HG03064 (cell line): ENCODE measurements at regions not wholly inside any gene's neighbourhood (a gene's known extent, or its start where the extent isn't known, plus 50 kb on each side); places are given as distances from the start of the nearest gene placed in this dataset.
"Not testable (repeated sequence)": the region's sequence is repeated elsewhere in the genome, so short reads cannot be mapped to it uniquely, and the experiment has no call there.

Experiments
- ATAC-seq: cut with Tn5 transposase; IDR thresholded peaks from one replicate; pipeline ENCODE4 v1.9.1; 2021; ENCODE audit warnings: low read depth; ENCODE audit not compliant: unreplicated experiment

DNA sequence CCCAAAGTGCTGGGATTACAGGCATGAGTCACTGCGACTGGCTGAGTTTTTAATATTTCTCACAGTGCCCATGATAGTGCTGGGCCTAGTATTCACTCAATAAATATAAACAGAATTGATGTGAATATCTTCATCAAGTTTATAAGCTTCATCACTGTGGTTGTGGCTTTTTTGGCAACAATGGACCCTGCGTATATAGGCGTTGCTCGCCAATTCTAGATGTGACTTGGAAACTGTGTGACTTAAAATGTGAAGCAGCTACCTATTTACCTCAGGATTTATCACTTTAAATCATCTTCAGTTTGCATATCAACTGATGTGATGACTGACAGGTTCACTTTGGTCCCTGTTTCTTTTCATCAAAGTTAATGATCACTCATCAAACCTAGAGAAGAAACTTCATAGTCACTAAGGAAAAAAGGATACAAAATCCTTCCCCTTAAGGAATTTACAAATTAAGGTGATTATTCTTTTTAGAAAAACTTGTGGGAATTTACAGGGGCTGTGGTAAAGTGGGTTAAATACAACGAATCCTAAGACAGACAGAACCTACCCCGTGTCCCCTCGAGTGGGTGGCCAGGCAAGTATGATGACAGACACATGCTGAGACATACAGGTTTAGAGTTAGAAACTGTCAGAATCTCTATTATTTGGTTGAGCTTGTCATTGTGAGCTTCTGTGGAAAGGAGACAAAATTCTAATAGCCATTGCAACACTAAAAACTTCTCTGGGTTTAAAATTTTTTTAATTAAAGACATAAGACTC, 101.3 kb downstream of the AKAP11 start:
- ATAC-seq: no peak

DNA sequence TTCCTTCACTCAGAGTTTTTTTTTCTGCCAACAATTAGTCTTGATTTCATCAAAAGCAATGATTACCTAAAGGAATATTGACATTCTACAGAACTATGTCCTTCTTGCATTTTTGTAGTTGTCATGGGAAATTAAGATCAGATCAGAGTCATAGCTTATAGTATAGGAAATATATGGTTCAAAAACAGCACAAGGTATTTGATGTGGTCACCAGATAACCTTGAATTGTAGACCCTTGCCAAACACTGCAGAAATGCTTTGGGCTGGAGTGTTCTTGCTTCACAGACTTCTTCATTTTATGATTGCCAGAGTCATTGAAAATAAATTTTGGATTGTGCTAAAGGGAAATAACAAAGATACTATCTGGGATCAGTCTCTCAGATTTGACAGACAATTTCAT, 103.7 kb downstream of the AKAP11 start:
- no peak for ATAC-seq

DNA sequence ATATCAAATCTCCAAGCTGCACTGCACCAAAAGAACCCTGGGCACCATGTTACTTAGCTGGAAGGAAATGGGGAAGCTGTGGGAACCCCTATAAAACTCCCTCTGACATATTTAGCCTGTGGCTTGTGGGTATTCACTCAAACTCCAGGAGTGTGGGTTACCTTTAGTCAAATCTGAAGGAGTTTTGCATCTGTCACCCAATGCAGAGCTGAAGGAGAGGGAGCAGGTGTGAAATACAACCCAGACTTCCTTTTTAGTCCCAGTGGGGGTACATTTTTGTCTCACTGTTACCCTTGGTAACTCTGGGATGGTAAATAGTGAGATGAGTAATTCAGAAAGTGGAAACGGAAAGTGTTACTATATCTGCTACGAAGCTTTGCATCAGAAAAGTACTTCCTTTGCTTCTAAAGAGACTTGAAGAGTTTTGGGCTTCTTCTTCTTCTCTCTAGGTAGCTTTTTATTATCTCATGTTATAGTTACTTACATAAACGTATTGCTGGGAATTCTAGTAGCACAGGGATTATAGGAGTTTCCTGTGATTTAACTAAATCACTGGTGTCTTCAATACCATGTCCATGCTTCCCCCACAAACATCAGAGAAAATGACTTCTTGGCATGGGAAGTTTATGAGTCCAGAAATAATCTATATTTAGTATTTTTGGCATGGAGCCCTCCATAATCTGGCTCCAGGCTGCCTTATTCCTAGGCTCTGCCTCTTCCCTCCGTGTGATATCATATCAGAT, 105.9 kb downstream of the AKAP11 start:
- peak; percentile 78 for ATAC-seq

DNA sequence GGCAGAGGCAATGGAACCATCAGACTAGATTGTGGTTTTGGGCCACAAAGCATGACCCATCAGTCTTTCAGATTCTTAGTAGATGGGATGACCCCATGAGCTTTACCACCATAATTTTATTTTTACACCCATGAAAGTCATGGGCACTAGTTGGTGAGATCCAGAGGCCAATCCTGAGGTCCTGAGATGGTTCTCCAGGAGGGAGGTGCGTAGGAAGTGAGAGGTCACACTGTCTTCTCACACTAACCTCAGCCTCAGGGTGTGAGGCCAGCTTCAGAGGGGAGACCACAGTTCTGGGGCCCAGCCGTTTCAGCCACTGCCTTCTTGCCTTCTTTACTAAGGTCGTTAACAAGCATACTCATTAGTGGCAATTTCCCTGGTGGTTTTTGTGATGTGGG, 106.4 kb downstream of the AKAP11 start:
- no peak for ATAC-seq

DNA sequence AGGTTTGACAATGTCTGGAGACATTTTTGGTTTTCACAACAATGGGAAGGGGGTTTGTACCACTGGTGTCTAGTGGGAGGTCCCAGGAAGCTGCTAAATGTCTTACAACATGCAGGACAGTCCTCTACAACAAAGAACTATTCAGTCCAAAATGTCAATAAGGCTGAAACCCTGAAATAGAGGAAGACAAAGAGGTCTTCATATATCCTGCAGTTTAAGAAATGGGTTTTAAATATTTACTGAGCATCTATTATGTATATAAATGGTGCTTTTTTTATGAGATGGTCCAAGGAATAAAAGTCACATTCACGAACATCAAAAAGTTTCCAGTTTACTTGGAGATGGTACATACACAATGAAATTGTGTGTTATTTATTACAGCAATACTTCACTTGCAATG, 107.3 kb downstream of the AKAP11 start:
- no peak for ATAC-seq

DNA sequence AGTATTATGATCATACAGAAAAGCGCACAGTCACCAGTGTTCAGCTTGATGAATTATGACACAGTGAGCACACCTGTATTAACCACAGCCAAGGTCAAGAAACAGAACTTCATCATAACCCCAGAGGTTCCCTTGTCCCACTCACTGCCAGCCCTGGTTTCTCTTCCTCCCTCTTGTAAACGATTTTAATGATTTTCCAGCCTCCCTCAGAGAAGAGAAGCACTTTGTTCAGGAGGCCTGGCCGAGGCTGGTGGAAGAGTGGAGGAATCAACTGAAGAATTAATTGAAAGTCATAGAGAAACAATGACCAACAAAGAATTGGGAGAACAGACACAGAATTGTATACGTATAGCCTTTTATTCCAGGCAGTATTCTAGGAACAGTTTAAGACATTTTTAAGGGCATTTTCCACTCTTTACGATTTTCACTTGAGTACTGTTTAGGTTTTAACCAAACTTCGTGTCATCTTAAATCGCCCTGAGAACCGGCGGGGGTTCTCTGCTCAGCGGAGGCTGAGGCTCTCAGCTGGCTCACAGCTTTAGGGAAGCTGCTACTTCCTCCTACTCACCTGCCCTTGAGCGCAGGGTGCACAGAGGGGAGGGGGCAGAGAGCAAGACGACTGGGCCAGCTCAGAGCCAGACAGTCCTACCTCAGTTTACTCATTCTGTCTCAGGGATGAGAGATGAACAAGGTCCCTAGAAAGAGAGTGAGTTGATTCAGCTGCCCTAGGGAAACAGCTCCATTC, 108.6 kb downstream of the AKAP11 start:
- peak; percentile 48 for ATAC-seq

DNA sequence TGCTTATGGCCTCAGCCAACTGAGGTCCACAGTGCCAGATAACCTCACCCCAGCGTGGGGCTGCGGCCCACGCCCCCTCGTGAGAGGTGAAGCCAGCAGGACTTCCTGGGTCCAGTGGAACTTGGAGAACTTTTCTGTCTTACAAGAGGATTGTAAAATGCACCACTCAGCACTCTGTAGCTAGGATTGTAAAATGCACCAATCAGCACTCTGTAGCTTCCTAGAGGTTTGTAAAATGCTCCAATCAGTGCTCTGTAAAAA, 109.1 kb downstream of the AKAP11 start:
- ATAC-seq: no peak

DNA sequence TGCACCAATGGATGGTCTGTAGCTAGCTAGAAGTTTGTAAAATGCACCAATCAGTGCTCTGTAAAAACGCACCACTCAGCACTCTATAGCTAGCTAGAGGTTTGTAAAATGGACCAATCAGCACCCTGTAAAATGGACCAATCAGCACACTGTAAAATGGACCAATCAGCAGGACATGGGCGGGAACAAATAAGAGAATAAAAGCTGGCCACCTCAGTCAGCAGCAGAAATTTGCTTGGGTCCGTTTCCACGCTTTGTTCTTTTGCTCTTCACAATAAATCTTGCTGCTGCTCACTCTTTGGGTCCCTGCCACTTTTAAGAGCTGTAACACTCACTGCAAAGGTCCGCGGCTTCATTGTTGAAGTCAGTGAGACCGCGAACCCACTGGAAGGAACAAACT, 109.5 kb downstream of the AKAP11 start:
- not testable (repeated sequence) for ATAC-seq

DNA sequence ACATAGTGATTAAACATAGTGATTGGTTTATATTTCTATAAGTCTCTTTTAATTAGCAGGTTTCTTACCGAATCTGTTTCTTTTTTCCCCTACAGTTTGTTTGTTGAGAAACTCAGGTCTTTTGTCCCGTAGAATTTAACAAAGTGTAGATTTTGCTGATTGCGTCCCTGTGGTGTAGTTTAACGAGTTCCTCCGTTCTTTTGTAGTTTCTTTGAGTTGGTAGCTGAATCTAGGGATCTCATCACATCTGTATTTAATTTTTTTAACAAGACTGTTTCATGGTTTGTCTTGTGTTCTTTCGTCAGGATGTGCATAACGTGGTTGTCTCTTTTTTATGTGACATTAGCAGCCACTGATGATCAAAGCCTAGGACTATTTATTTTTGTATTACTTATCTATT, 111.1 kb downstream of the AKAP11 start:
- no peak for ATAC-seq

DNA sequence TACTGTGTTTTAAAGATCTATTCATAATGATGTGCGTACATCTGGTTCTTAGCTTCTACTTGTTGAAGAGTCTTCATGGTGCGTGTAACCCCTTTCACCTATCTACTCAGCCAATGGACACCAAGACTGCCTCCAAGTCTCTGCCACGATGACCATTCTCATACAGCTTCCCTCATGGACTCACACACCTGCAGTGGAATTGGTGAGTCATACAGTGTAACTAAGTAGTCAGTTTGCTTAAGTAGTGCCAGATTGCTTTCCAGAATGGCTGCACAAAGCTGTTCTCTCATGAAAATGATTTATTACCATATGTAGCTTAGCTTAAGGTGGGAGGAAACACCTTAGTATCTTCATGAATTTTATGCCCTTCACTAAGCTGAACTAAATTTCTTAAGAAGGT, 112.3 kb downstream of the AKAP11 start:
- ATAC-seq: no peak

DNA sequence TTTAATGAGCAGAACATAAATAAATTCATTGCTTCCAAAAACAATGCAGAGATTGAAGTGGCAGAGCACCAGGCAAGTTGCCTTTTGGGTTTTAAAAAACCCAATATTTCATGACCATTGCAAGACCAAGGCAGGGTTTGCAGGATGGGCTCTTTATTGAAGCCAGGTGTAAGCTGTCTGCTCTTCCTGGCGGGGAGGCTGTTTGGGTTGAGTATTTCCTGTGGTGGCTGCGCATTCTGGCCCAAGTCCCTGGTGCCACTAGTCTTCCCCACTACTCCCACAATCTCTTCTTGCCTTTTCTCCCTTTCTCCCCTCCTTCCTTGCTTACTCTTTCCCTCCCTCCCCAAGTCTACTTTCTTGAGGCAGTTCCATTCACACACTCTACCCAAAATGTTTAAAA, 116.4 kb downstream of the AKAP11 start:
- no peak for ATAC-seq

DNA sequence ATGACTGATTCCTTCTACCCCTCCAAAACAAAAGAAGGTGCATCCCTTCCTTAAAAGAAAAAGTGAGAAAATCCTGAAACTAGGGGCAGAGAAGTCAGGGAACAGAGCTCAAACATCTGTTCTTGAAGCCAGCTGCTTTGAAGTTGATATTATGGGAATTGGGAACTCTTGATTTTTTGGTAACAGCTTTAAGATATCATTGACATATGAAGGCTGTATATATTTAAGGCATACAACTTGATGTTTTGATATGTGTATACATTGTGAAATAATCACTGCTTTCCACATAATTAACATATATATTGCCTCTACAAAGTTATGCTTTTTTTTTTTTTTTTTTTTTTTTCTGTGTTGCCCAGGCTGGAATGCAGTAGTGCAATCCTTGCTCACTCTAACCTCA, 117.1 kb downstream of the AKAP11 start:
- ATAC-seq: no peak

DNA sequence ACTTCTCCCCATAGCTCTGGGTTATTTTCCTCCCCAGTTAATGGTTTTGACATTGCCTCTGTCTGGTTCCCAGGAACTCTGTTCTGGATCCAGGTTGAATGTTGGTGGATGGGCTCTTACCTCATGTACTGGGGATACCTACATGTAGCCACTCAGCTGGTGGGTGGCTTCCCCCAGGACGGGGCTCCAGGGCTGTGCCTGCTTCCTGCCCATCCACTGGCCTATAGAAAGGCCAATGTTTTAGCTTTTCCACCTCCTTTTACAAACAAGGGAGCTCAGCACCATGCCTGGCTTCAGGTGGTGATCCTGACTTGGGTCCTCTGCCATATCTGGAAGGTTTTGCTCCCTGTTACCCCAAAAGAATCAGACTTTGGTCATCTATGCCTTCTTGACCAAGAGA, 120.2 kb downstream of the AKAP11 start:
- ATAC-seq: no peak

DNA sequence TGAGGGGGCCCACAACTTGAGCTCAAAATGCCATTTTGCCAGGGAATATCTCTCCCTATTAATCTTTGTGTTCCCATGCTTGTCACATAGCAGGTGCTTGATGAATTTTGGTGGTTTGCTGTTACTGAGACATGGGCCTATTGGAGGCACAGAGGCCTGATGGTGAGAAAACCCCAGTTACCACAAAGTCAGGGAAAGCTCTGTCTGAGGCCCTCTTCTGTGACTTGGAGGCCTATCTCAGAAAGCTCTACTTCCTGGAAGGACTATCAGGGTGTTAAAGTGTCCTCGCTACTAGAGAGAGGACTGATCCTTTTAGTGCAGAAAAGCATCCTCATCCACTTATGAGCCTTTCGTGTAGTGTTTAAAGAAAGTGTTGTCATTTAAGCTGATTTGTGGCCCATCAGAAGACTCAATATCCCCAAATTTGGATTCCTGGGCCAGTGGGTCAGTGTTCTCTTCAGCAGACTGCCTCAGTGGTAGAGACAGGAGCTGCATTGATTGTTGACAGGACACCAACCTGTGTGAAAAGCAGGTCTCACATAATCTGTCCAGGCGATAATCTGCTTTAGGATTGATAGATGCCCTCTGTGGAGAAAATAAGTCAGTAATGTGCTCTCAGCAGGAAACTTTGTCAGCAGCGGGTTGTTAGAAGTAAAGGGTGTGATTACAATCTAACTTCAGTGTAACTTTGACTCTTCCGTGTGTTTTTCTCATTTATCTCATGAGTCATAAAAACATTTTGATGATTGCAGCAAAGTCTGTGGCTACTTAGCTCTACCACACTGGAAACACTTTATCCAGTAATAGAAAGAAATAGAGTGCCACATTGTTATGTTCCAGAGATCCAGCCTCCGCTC, 121.0 kb downstream of the AKAP11 start:
- ATAC-seq: no peak

DNA sequence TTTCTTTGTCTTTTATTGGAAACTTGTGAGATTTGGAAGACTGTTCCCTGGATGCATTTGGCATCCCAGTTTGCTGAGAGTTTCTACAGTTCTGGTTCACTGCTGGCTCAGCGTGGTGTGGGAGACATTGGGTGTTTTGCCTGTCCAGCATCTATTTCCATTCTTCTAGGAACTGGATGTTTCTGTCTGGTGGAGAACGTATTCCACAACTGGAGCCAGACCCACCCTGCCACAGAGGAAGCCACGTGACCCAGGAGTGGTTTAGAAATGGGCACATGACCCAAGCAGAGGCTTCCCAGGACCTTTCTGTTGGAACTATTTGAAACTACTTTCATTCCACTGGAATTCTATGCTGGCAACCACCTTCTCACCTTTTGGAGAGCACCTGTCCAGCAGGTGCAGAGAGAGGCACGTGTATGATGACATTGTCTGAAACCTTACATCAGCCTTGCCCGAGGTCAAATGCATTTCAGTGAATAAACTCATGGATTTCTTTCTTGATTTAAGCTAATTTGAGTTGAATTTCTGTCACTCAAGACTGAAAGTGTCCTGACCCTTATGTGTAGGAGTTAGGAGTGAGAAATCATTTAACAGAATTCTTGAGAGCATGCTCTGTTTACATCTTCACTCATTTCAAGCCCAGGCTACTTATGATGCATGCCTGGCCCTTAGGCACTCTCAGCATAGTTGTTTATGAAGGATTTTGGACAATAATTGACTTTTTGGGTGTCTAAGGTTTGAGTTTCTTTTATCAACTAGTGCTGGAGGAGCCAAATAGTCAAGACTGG, 121.8 kb downstream of the AKAP11 start:
- ATAC-seq: no peak

DNA sequence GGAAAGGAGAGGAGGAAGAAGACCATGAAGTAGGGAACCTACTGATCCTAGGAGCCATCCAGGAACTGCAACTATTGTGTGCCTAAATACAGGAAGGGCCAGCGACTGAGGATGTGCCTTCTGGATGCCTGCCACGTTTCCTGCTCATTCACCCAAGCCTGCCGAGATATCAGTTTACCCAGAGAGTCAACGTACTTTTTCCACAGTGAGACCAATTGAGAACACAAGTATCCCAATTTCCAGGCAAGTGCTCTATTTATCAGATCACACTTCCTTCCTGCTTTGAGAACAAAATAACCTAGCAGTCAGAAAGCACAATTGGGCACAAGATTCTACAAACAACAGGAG, 122.4 kb downstream of the AKAP11 start:
- ATAC-seq: no peak

DNA sequence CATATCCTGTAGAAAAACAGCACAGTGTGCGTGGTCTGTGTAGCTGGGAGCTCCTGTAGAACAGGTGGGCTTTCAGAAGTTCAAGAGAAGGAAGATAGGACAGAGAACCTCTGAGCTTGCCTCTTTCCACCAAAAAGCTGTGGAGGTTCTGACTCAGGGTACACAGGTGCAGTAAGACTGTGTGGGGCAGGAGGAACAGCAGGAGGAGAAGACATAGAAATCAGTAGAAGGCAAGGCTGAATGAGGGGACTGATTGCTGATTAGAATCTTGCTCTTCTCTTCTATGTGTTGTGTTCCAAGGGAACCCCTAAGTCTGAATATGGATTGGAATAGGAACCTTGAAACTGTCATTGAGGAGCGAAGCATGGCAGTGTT, 122.7 kb downstream of the AKAP11 start:
- no peak for ATAC-seq

DNA sequence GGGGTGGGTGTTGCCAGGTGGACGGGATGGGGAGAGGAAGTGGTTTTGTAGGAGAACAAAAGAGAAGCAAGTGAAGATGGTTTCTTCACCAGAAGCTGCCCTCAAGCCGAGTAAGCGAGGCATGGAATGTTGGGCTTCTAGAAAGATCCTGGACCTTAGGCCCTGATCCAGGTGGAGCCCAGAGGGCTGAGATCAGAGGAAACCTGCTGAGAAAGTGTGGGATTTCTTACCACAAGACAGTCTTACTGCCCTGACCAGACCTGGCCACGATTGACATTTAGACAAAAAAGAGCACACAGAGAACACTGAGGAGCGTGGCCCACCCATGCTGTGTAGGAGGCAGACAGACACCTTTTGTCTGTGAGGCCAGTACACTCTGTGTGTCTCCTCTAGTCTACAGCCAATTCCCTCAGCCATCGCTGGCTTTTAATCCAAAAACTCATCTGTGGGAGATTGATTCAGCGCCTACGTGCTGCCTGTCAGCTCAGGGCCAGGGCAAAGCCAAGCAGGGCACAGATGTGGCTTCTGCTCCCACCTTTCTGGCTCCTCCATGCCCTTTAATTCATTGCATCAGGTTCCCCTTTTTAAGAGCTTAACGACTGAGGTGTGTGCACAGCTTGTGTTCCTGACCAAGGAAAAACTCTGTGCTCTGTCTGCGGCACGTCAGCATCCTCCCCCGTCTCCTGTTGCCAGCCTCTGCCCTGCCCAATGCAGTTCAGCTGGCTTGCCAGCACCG, 123.3 kb downstream of the AKAP11 start:
- no peak for ATAC-seq

DNA sequence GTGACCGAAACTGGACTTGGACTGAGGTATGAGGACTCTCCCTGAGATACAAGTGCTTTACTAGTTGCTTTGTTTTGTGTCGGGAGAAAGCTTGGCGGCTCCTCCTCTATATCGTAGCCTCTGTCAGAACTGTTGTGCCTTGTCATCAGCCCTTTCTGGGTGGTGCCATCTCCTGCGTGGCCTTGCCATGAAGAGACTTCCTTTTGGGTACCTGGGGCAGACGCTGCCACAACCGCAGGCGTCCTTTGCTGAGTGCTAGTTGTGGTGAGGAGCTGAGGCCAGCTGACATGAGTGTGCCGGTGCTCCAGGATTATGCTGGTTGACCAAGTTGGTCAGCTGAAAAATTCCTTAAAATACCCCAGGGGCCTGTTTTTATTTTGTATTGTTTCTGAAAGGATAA, 124.5 kb downstream of the AKAP11 start:
- no peak for ATAC-seq
